B cell (primary cell): ENCODE measurements at regions not wholly inside any gene's neighbourhood (a gene's known extent, or its start where the extent isn't known, plus 50 kb on each side); places are given as distances from the start of the nearest gene placed in this dataset.

ENCODE experiments used
- ATAC-seq: fragments of 200-7000 bp; cut with Tn5 transposase; one replicate; pipeline ENCODE4 v1.10.0; 2021; ENCODE audit warnings: low read depth, mild to moderate bottlenecking, moderate number of reproducible peaks, moderate library complexity
- CTCF ChIA-PET: fragments of 350-600 bp; sonication (Branson Sonifier 250); formaldehyde crosslinking; loops from one replicate; lab custom pipeline; 2021; ENCODE audit warnings: antibody characterized with exemption, inconsistent platforms; lab: Charles Lee
- POLR2A ChIA-PET: fragments of 350-600 bp; sonication (Branson Sonifier 250); formaldehyde crosslinking; loops from one replicate; lab custom pipeline; 2021; ENCODE audit warnings: antibody characterized with exemption; lab: Charles Lee
- DNase-seq: peaks from one replicate; pipeline ENCODE4 v3.0.0; 2013
- H2AFZ ChIP-seq: 2 replicates; pipeline ENCODE4 v1.6.1; 2012; ENCODE audit warnings: mild to moderate bottlenecking, low read depth, low read length; ENCODE audit not compliant: insufficient read depth, poor library complexity, severe bottlenecking
- H3K27ac ChIP-seq, 2 donors: 1 replicate in 1 of 2; 2 replicates in 1 of 2; pipeline ENCODE4 v1.5.1; 2012 to 2013; ENCODE audit warnings: low read length in 2 of 2, mild to moderate bottlenecking in 2 of 2, moderate library complexity in 1 of 2
- H3K27me3 ChIP-seq, 4 experiments: fragments of 200-600 bp in 1 of 4; sonication (generic) in 1 of 4; replicated peaks in 1 of 4; 1 replicate in 2 of 4; 2 replicates in 2 of 4; pipeline versions ENCODE4 v1.6.1 to v1.7.0; 2013 to 2016; ENCODE audit warnings: low read length in 3 of 4, mild to moderate bottlenecking in 2 of 4, mixed read lengths in 1 of 4, moderate library complexity in 1 of 4; ENCODE audit not compliant: insufficient read depth in 4 of 4, control insufficient read depth in 3 of 4; ENCODE audit errors: control extremely low read depth in 1 of 4
- H3K36me3 ChIP-seq, 2 experiments: replicated peaks in 1 of 2; 1 replicate in 1 of 2; 2 replicates in 1 of 2; pipeline versions ENCODE4 v1.6.1 to v1.7.1; 2013; ENCODE audit warnings: low read length in 1 of 2; ENCODE audit not compliant: insufficient read depth in 2 of 2, control insufficient read depth in 1 of 2; ENCODE audit errors: control extremely low read depth in 1 of 2, extremely low read depth in 1 of 2
- H3K4me1 ChIP-seq, 2 donors: fragments of 200-600 bp in 1 of 2; sonication (generic) in 1 of 2; 1 replicate in 1 of 2; 2 replicates in 1 of 2; pipeline versions ENCODE4 v1.5.1 to v1.6.1; 2013 to 2017; ENCODE audit warnings: low read length in 2 of 2; ENCODE audit not compliant: control insufficient read depth in 2 of 2, insufficient read depth in 2 of 2
- H3K4me2 ChIP-seq: replicated peaks from 2 replicates; pipeline ENCODE3; 2012; ENCODE audit warnings: mild to moderate bottlenecking, low read depth, low read length; ENCODE audit not compliant: poor library complexity, severe bottlenecking
- H3K4me3 ChIP-seq, 5 experiments: fragments of 200-600 bp in 1 of 5; sonication (generic) in 1 of 5; 1 replicate in 3 of 5; 2 replicates in 2 of 5; pipeline versions ENCODE4 v1.5.1 to v1.7.0; 2011 to 2016; ENCODE audit warnings: low read length in 4 of 5, mild to moderate bottlenecking in 4 of 5, low read depth in 2 of 5, control low read depth in 1 of 5, moderate library complexity in 1 of 5; ENCODE audit not compliant: insufficient read depth in 1 of 5; ENCODE audit errors: control extremely low read depth in 1 of 5, extremely low read depth in 1 of 5
- H3K79me2 ChIP-seq: fragments of 200-600 bp; sonication (generic); one replicate; pipeline ENCODE4 v1.6.0; 2016; ENCODE audit warnings: low read length; ENCODE audit not compliant: control insufficient read depth, insufficient read depth
- H3K9ac ChIP-seq: fragments of 200-600 bp; sonication (generic); 2 replicates; pipeline ENCODE4 v1.6.1; 2017; ENCODE audit warnings: mild to moderate bottlenecking, low read length, moderate library complexity
- H3K9me3 ChIP-seq, 3 donors: one replicate each; pipeline versions ENCODE4 v1.6.1 to v1.7.1; 2013; ENCODE audit warnings: low read length in 2 of 3; ENCODE audit not compliant: control insufficient read depth in 2 of 3, insufficient read depth in 1 of 3; ENCODE audit errors: control extremely low read depth in 1 of 3
- H4K20me1 ChIP-seq: 2 replicates; pipeline ENCODE4 v1.6.0; 2012; ENCODE audit warnings: mild to moderate bottlenecking, low read length; ENCODE audit not compliant: insufficient read depth, control insufficient read depth, poor library complexity, severe bottlenecking
- H3K27ac Mint-ChIP-seq: one replicate; pipeline ENCODE4 v1.8.0; 2021; ENCODE audit warnings: mixed read lengths
- H3K27me3 Mint-ChIP-seq: one replicate; pipeline ENCODE4 v1.8.0; 2021; ENCODE audit warnings: mixed read lengths
- H3K4me1 Mint-ChIP-seq: one replicate; pipeline ENCODE4 v1.8.0; 2021; ENCODE audit warnings: mixed read lengths
- H3K4me3 Mint-ChIP-seq: one replicate; pipeline ENCODE4 v1.8.0; 2021; ENCODE audit warnings: mixed read lengths
- H3K9me3 Mint-ChIP-seq: one replicate; pipeline ENCODE4 v1.8.0; 2022; ENCODE audit warnings: mixed read lengths; ENCODE audit not compliant: insufficient read depth
- CTCF ChIP-seq: fragments of 200-600 bp; IDR thresholded peaks from one replicate; pipeline ENCODE4 v1.8.0; 2022; ENCODE audit warnings: antibody characterized with exemption, mild to moderate bottlenecking
- EZH2 ChIP-seq: IDR thresholded peaks from 2 replicates; pipeline ENCODE4 v1.6.1; 2012; ENCODE audit warnings: borderline replicate concordance, low read depth, mild to moderate bottlenecking, moderate library complexity, low read length; ENCODE audit not compliant: insufficient read depth, poor library complexity, severe bottlenecking
- WGBS: methylation state at CpG from one replicate; pipeline ENCODE4 v1.1.5; 2013; ENCODE audit warnings: missing lambda C conversion rate; ENCODE audit not compliant: insufficient coverage; 5-methylcytosine and 5-hydroxymethylcytosine counted together
- intact Hi-C: fragments of 100-400 bp; cut with micrococcal nuclease; formaldehyde crosslinking; loops from one replicate; pipeline ENCODE4 v1.10.0; 2022

GRCh38 chr10:85490431-85490830, 876.2 kb downstream of the GRID1 start:
- Histone ChIP-seq H3K36me3 (no peaks in the 10 kb centered on the region), H3K4me1 (no peaks in the 10 kb centered on the region), H3K9me3 (peaks cover 0 to 4% (median 0%) of the 10 kb centered on the region in 3 donors), H3K27me3 (no peaks in the 10 kb centered on the region), H3K27ac (no peak overlapping the region), H3K79me2 (no peaks in the 10 kb centered on the region), H2AFZ (no peak overlapping the region), H3K4me2 (no peak overlapping the region), H3K9ac (no peak overlapping the region), H3K4me3 (no peak overlapping the region), H4K20me1 (no peaks in the 10 kb centered on the region)
- Mint-ChIP-seq H3K4me1 (no peaks in the 10 kb centered on the region), H3K4me3 (no peak overlapping the region), H3K27ac (no peak overlapping the region), H3K27me3 (no peaks in the 10 kb centered on the region), H3K9me3 (no peaks in the 10 kb centered on the region)
- POLR2A ChIA-PET: no interaction called here
- CTCF ChIA-PET: no interaction called here
- ATAC-seq (no peak), DNase-seq (no peak)
- intact Hi-C loops: no loop called here
- TF ChIP-seq CTCF (no peak), EZH2 (no peak)

GRCh38 chr10:85491652-85492051, 874.9 kb downstream of the GRID1 start:
- Mint-ChIP-seq H3K27me3 (no peaks in the 10 kb centered on the region), H3K27ac (no peak overlapping the region), H3K9me3 (no peaks in the 10 kb centered on the region), H3K4me1 (no peaks in the 10 kb centered on the region), H3K4me3 (no peak overlapping the region)
- H3K4me2 ChIP-seq: no peak overlapping the region
- POLR2A ChIA-PET: no interaction called here
- TF ChIP-seq EZH2 (no peak), CTCF (no peak)
- no peaks in the 10 kb centered on the region for H3K79me2 ChIP-seq
- H3K9ac ChIP-seq: no peak overlapping the region
- ATAC-seq (no peak), DNase-seq (no peak)
- H3K9me3 ChIP-seq: peaks cover 0 to under 1% (median 0%) of the 10 kb centered on the region in 3 donors
- no peaks in the 10 kb centered on the region for H4K20me1 ChIP-seq
- no peaks in the 10 kb centered on the region for H3K4me1 ChIP-seq
- no peak overlapping the region for H3K27ac ChIP-seq
- H3K36me3 ChIP-seq: no peaks in the 10 kb centered on the region
- no peaks in the 10 kb centered on the region for H3K27me3 ChIP-seq
- intact Hi-C loops: no loop called here
- no peak overlapping the region for H3K4me3 ChIP-seq
- no CpG with 5 or more reads among the region's 5 CpGs for WGBS
- CTCF ChIA-PET: no interaction called here
- H2AFZ ChIP-seq: no peak overlapping the region
